NCI-H226 (cell line): ENCODE measurements at regions not wholly inside any gene's neighbourhood (a gene's known extent, or its start where the extent isn't known, plus 50 kb on each side); places are given as distances from the start of the nearest gene placed in this dataset.

Source experiments
- DNase-seq: peaks from one replicate; pipeline ENCODE4 v3.0.0-alpha.2; 2015

DNA sequence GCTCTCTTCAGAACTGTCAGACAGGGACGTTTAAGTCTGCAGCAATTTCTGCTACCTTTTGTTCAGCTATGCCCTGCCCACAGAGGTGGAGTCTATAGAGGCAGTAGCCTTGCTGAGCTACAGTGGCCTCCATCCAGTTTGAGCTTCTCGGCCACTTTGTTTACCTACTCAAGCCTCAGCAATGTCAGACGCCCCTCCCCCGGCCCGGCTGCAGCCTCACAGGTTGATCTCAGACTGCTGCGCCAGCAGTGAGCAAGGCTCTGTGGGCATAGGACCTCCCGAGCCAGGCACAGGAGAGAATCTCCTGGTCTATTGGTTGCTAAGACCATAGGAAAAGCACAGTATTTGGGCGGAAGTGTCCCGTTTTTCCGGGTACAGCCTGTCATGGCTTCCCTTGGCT lies 89.9 kb upstream of the PDC start:
- DNase-seq = no peak

DNA sequence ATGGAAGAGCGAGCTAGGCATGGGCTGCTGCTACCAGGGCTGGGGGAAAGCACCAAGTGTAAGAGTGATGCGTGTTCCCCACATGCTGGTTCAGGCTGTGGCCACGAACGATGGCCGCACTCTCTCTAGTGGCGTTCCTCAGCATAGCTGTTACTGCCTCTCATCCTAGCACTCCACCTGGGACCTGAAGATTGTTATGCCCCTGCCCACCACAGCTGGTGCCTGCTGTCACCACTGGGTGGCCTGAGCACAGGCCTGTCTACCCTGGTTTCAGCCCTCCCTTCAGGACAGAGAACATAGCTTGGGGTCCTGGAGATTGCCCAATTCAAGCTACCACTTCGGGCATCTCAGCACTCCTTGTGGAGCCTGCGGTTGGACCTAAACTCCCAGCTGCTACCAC lies 80.1 kb upstream of the PDC start:
- DNase-seq = no peak

DNA sequence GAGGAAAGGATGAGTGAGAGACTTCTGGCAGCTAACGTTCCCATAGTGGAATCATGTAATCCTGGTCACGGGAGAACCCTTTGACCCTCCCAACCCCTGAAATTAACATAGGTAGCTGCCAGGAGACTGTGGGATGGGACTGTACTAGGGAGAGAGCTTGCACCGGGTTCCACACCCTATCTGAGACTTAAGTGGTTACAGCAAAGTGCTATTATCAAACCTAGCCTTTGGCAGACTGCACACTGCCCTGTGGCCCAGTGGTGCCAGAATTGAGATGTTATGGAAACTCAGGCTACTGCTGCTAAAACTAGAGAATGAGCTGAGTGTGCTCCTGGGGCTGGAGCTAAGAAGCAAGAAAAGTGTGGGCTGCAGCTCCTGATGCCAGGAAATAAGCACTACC lies 79.6 kb upstream of the PDC start:
- DNase-seq = no peak

DNA sequence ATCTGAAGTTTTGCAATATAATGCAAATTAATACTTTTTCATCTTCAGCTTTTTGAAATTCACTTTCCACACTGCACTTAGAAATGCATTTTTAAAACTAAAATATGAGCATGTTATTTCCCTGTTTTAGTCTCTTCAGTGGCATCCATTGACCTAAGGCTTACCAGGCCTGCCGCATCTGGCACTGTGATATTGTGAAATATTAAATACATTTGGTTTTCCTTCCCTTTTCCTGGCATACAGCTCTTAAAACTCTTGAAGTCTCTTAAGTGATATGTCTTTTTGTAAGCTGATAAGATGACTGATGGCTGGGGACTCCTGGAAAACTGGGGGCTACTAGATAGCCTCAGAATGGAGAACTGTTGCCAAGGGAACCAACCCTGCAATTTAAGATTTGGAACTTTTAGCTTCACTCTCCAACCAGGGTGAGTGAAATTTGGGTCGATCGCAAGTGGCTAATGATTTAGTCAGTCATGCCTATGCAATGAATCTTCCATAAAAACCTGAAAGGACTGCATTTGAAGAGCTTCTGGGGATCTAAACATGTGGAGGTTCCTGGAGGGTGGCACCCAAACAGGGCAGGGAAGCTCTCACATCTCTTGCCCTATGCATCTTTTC lies 75.5 kb upstream of the PDC start:
- DNase-seq = peak; percentile 11

DNA sequence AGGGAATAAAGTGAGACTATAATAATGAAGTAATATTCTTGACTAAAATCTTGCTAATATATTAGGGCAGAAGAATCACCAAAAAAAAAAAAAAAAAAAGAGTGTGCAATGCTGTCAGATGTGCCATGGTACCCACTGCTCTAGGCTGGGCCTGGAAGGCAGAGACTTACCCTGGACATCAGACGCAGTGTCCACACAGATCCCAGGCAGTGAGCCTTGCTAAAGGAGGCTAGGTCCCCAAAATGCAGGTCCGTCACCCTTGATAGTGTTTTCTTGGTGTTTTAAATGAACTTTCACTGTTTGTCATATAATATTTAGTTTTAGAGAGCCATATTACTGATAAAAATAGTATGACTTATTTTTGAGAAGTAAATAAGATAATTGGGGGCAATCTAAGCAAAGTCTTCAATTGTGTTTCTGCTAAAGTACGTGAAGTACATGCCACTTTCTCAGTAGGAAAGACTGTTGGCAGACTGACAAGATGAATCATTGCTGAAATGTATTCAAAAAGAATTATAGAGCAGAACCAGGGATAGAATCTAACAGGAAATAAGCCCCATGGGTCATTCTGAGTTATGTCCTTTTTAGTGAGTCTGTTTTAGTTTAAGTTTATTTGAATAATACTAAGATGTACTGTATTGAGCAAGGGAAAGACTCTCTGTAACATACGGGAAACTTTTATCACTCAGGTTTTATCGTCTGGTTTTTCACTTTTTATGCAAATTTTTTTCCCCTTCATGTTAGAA lies 74.6 kb upstream of the PDC start:
- DNase-seq = peak; percentile 85

DNA sequence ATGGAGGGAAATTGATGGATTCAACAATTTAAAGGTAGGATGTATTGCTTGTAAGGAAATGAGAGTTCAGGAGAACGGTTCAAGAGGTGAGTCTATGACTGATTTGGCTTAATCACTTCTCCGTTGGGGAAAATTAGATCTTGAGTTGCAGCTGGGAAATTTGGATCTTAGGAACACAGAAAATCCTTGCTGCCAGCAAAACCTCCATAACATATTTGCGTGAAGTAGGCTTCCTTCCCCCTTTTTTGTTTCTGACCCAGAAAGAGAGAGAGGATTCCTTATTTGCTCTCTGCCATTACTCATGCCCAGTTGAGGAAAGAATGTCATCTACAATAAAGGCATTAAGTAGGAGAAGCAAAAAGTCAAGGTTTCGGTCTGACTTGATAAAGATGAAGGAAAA lies 73.5 kb upstream of the PDC start:
- no peak for DNase-seq

DNA sequence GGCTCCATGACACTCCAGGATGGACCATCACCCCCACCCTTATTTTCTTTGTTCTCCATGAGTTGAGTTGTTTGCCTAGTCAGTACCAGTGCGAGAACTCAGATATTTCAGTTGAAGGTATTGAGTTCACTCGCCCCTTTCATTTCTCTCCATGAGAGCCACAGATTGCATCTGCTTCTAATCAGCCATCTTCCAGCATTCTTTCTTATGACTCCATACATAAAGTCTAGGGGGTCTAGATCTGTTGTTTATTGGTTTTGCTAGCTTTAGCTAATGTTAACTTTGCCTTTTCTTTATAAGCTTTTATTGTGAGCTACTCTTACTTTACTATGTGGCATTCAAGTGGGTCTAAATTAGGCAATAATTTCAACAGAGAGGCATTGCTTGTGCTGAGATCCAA lies 71.6 kb upstream of the PDC start:
- no peak for DNase-seq

DNA sequence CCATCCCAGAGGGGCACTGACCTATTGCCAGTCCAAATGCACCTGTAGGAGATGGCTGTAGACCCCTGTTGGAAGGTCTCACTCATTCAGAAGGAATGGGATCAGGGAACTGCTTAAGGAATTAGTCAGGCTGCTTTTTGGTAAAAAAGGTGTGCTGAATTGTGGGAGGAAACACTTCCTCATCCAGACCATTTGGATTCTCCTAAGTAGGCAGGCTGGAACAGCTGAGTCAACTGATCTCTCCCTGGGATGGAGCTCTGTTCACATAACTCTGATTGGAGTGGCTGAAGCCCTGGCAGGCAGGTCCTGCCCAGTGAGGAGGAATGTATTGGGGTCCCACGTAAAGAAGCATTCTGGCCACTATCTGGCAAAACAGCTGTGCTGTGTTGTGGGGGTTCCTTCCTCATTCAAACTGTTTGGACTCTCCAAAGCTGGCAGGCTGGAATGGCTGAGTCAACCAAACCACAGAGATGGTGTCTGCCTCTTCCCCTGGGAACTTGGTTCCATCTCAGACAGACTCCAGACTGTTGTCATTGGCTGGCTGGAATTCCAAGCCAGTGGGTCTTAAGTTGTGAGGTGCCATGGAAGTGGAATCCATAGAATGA lies 70.7 kb upstream of the PDC start:
- DNase-seq = peak; percentile 42

DNA sequence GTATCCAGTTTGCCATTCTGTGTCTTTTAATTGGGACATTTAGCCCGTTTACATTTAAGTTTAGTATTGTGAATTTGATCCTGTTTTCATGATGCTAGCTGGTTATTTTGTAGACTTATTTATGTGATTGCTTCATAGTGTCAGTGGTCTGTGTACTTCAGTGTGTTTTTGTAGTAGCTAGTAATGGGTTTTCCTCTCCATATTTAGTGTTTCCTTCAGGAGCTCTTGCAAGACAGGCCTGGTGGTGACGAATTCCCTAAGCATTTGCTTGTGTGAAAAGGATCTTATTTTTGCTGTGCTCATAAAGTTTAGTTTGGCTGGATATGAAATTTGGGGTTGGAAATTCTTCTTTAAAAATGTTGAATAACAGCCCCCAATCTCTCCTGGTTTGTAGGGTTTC lies 69.2 kb upstream of the PDC start:
- DNase-seq = no peak

DNA sequence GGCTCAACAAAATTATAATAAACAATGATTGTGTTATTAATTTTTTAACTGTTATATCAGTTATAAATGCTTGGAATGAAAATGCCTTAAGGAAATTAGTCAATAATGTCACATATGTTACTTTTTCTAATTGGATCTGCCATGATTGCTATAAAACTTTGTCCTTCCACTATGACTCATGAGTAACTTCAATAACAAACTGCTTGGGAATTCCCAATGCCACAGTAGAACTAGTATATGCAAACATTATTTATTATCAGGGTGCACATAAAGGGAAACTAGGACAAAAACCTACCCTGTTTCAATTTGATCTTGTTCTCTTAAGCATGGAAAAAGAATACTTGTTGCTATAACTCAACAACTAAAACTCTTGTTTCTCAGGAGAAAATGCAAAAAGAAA lies 59.1 kb upstream of the PDC start:
- no peak for DNase-seq

DNA sequence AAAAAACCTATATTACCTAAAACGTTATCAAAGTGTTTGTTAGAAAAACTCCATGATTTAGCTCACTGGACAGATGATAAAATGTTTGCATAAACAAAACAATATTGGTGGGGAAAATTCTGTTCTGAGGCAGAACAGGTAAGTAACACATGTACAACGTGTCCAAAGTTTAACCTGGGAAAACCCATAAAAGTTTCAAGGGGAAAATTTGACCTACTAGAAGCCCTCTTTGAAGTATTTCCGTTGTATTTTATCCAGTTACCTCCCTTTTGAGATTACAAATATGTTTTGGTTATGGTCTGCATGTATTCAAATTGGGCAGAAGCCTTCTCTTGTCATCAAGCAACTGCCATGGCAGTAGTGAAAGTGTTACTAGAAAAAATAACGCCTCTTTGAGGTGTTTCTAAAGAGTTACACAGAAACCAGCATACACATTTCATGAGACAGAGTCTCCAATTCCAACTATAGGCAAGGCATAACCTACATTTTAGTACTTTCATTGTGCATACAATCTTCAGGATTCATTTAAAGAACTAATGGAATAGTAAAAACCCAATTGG lies 58.0 kb upstream of the PDC start:
- no peak for DNase-seq

DNA sequence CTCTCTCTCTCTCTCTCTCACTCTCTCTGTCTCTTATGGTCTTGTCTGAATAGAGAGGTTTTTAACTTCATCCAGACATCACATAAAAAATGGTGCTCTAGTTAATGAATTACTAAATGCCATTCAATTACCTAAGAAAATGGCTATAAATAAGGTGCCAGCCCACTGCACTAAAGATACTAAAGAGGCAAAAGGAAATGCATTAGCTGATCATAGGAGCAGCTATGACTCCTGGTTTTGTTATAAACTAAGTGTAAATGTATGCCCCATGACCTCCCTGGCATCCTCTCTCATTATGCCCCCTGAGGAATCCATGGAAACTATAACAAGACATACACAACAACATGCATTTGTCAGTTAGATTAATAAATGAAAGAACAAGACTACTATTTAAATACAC lies 57.5 kb upstream of the PDC start:
- no peak for DNase-seq

DNA sequence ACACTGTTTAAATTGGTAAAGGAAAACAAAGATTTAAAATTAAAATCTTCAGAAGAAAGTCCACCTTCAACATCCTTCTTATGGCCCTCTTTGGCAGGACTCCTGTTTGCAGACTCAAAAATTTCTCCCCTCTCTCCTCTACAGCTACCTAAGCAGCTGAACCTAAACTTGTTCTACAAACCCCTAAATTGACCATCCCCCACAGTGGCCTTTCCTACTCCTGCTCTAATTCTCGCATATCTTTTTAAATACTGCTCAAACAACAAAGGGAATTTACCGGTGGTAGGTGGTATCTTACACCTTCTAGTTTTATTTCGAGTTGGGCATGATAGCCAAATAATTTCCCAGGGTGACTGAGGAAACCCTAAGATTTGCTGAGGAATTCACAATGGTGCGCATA lies 53.5 kb upstream of the PDC start:
- no peak for DNase-seq

DNA sequence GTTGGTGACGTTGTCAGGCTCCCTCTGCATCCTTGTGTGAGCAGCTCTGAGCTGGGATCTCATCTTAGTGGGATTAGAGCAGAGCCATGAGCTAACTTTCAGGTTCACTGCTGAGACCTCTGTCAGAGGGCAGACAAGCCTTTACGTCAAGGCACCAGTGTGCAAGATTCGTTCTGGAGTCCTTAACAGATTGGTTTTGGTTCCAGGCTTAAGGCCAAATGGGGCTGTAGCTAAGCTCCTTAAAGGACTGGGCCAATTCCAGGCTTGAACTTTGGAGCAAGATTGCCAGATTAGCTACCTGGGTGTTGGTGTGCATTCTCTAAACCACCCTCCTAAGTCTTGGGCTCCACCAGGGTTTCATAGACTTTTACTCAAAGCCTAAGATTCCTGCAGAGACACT lies 52.6 kb upstream of the PDC start:
- no peak for DNase-seq

DNA sequence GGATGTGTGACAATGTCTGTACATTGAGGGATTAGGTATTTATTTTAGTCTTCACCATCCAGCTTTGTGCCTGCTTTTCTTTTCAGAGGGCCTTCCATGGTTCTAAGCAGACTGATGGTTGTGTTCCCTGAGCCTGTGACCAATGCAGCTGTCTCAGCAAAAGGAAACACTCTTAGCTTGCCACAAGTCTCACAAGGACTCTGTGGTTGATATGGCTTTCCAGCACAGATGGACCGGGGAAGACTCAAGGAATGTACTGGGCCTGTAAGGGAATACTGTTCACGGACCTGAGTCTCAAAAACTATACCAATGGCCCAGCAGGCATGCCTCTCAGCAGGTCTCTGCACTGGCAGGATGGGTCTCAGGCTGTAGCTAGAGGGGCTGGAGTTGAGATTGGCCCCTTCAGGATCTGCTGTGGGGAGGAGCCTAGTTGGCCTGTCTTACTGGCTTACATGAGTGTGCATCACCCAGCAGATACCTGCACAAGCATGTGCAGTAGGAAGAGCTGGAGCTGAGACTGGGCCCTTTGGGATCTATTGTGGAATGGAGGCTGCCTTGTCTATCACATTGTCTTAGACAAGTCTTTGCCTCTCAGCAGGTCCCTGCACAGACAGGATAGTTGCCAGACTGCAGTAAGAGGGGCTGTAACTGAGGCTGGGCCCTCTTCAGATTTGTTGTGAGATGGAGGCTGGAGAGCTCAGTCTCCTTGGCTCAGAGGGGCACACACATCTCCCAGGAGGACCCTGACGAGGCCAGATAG lies 52.0 kb upstream of the PDC start:
- DNase-seq = no peak

DNA sequence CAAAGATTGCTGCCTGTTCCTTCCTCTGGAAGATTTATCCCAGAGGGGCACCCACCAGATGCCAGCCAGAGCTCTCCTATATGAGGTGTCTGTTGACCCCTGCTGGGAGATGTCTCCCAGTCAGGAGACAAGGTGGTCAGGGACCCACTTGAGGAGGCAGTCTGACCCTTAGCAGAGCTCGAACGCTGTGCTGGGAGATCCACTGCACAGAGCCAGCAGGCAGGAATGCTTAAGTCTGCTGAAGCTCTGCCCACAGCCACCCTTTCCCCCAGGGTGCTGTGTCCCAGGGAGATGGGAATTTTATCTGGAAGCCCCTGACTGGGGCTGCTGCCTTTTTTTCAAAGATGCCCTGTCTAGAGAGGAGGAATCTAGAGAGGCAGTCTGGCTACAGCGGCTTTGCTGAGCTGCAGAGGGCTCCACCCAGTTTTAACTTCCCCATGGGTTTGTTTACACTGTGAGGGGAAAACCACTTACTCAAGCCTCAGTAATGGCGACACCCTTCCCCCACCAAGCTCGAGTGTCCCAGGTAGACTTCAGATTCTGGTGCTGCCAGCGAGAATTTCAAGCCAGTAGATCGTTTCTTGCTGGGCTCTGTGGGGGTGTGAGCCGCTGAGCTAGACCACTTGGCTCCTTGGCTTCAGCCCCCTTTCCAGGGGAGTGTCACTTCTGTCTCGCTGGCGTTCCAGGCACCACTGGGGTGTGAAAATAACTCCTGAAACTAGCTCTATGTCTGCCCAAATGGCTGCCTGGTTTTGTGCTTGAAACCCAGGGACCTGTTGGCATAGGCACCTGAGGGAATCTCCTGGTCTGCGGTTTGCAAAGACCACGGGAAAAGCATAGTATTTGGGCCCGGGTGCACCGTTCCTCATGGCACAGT lies 51.1 kb upstream of the PDC start:
- DNase-seq = no peak
